GM19397 (cell line): ENCODE measurements at regions not wholly inside any gene's neighbourhood (a gene's known extent, or its start where the extent isn't known, plus 50 kb on each side); places are given as distances from the start of the nearest gene placed in this dataset.

Source experiments
- ATAC-seq: cut with Tn5 transposase; IDR thresholded peaks from one replicate; pipeline ENCODE4 v1.9.1; 2021; ENCODE audit warnings: mild to moderate bottlenecking, moderate library complexity; ENCODE audit not compliant: unreplicated experiment

DNA sequence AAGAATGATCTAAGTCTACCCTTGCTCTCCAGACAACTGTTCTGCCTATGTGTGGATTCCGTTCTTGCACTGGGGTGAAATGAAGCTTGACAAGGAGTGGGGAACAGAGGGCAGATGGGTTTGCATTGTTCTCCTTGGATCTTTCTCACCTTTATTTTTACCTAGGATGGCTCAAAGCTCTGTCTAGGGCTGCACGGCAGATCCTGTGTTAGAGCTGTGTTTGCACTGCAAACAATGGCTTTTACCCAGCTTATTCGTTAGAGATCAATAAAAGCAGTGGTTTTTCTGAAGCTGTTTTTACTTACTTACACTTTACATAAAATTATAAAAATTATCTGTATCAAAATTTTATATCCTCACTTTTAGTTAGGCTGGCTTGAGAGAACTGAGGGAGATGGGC, 105.1 kb downstream of the LRIG3 start:
- no peak for ATAC-seq

DNA sequence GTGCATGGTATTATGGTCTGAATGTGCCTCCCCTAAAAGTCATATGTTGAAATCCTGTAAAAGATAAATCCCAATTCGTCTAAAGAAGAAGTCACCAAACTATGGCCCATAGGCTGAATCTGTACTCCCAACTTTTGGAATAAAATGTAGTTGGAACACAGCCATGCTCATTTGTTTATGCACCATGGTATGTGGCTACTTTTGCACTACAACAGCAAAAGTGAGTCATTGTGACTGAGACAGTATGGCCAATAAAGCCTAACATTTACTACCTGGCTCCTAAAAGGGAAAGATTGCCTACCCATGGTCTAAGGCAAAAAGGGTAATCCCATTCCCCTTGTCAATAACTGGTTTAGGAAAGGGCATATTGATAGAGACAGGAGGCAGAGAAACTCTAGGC, 101.8 kb downstream of the LRIG3 start:
- ATAC-seq: no peak

DNA sequence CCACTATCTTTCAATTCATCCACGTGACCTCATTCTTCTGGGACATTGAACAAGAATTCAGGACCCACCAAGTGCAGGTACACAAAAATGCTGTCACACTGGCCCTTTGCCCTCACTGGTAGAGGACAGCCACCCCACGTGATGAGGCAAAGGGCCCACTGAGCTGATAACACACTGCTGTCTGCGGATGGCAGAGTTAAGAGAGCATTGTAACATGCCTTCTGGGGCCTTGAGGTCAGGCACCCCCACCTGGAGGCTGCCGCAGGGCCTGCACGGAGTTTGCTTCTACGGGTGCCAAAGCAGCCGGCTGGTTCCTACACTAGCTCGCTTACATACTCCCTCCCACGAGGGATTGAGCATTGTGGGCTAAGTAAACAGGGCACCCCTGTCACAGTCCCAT, 101.0 kb downstream of the LRIG3 start:
- ATAC-seq: no peak

DNA sequence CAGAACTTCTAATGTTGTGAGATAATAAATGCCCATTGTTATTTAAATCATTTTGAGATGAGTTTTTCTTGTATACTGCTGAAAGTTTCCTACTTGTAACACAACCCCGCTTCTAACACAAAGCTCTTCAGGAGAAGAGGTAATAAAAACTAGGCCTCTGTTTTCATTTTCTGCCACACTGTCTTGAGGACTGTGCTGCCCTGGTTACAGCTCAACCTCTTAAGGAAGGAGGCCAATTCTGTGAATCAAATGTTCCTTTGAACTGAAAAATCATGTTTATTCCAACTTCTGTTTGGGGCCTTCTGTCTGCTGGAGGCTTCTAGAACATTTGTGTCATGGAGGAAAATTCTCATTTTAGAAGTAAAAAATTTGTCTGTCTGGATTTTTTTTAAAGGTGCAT, 100.3 kb downstream of the LRIG3 start:
- ATAC-seq: no peak
